ENCODE measurements at regions not wholly inside any gene's neighbourhood (a gene's known extent, or its start where the extent isn't known, plus 50 kb on each side); places are given as distances from the start of the nearest gene placed in this dataset.
"Not testable (repeated sequence)": the region's sequence is repeated elsewhere in the genome, so short reads cannot be mapped to it uniquely, and the experiment has no call there.

- H3K4me3 ChIP-seq (ENCODE audit: low read depth, low read length) = no peak overlapping the region
- no peaks in the 10 kb centered on the region for H3K36me3 ChIP-seq (ENCODE audit: control insufficient read depth, insufficient read depth, low read length)
- no peaks in the 10 kb centered on the region for H3K9me3 ChIP-seq (ENCODE audit: control insufficient read depth, insufficient read depth, low read length)
- DNase-seq (ENCODE audit: low read depth in 4 of 6, low spot score in 6 of 6) = no peak
- no peaks in the 10 kb centered on the region for H3K27me3 ChIP-seq (ENCODE audit: control insufficient read depth, insufficient read depth, low read length)
- WGBS (ENCODE audit: insufficient coverage) = 100% methylated on average over 1 of the region's 4 CpGs
- no peaks in the 10 kb centered on the region for H3K4me1 ChIP-seq (ENCODE audit: control insufficient read depth, insufficient read depth, low read length)
- H3K27ac ChIP-seq (ENCODE audit: low read depth, low read length) = no peak overlapping the region
These were observed 53.3 kb upstream of the CYLC2 start for GRCh38 chr9:102941868-102942267.

- Histone ChIP-seq H3K9me3 (ENCODE audit: control insufficient read depth, insufficient read depth, low read length) (no peaks in the 10 kb centered on the region), H3K36me3 (ENCODE audit: control insufficient read depth, insufficient read depth, low read length) (no peaks in the 10 kb centered on the region), H3K4me1 (ENCODE audit: control insufficient read depth, insufficient read depth, low read length) (no peaks in the 10 kb centered on the region), H3K27ac (ENCODE audit: low read depth, low read length) (no peak overlapping the region), H3K4me3 (ENCODE audit: low read depth, low read length) (no peak overlapping the region), H3K27me3 (ENCODE audit: control insufficient read depth, insufficient read depth, low read length) (no peaks in the 10 kb centered on the region)
- peak in 1 of 6 donors; percentile 1 for DNase-seq (ENCODE audit: low read depth in 4 of 6, low spot score in 6 of 6)
- WGBS (ENCODE audit: insufficient coverage) = 100% methylated on average over 1 of the region's 1 CpG
These were observed 72.6 kb upstream of the CYLC2 start for GRCh38 chr9:102922526-102922925.

- H3K27me3 ChIP-seq (ENCODE audit: control insufficient read depth, insufficient read depth, low read length) = no peaks in the 10 kb centered on the region
- no peaks in the 10 kb centered on the region for H3K4me1 ChIP-seq (ENCODE audit: control insufficient read depth, insufficient read depth, low read length)
- no peaks in the 10 kb centered on the region for H3K9me3 ChIP-seq (ENCODE audit: control insufficient read depth, insufficient read depth, low read length)
- no CpG with 5 or more reads among the region's 2 CpGs for WGBS (ENCODE audit: insufficient coverage)
- H3K4me3 ChIP-seq (ENCODE audit: low read depth, low read length) = no peak overlapping the region
- H3K27ac ChIP-seq (ENCODE audit: low read depth, low read length) = no peak overlapping the region
- no peak for DNase-seq (ENCODE audit: low read depth in 4 of 6, low spot score in 6 of 6)
- H3K36me3 ChIP-seq (ENCODE audit: control insufficient read depth, insufficient read depth, low read length) = no peaks in the 10 kb centered on the region
These were observed 83.9 kb upstream of the CYLC2 start for GRCh38 chr9:102911185-102911584.

- H3K4me1 ChIP-seq (ENCODE audit: control insufficient read depth, insufficient read depth, low read length); DNase-seq (ENCODE audit: low read depth in 4 of 6, low spot score in 6 of 6); H3K36me3 ChIP-seq (ENCODE audit: control insufficient read depth, insufficient read depth, low read length); H3K27me3 ChIP-seq (ENCODE audit: control insufficient read depth, insufficient read depth, low read length); H3K4me3 ChIP-seq (ENCODE audit: low read depth, low read length); H3K27ac ChIP-seq (ENCODE audit: low read depth, low read length); H3K9me3 ChIP-seq (ENCODE audit: control insufficient read depth, insufficient read depth, low read length): not testable (repeated sequence)
- 96% methylated on average over 3 of the region's 8 CpGs for WGBS (ENCODE audit: insufficient coverage)
These were observed 89.3 kb upstream of the CYLC2 start for GRCh38 chr9:102905795-102906194.

GRCh38 chr9:102892025-102892424 is 103.1 kb upstream of the CYLC2 start:
- DNase-seq (ENCODE audit: low read depth in 4 of 6, low spot score in 6 of 6) = no peak
- Histone ChIP-seq H3K9me3 (ENCODE audit: control insufficient read depth, insufficient read depth, low read length) (no peaks in the 10 kb centered on the region), H3K4me1 (ENCODE audit: control insufficient read depth, insufficient read depth, low read length) (no peaks in the 10 kb centered on the region), H3K27me3 (ENCODE audit: control insufficient read depth, insufficient read depth, low read length) (no peaks in the 10 kb centered on the region), H3K4me3 (ENCODE audit: low read depth, low read length) (no peak overlapping the region), H3K27ac (ENCODE audit: low read depth, low read length) (no peak overlapping the region), H3K36me3 (ENCODE audit: control insufficient read depth, insufficient read depth, low read length) (no peaks in the 10 kb centered on the region)
- no CpG with 5 or more reads among the region's 2 CpGs for WGBS (ENCODE audit: insufficient coverage)

- not testable (repeated sequence) for H3K27me3 ChIP-seq (ENCODE audit: control insufficient read depth, insufficient read depth, low read length); H3K36me3 ChIP-seq (ENCODE audit: control insufficient read depth, insufficient read depth, low read length); H3K9me3 ChIP-seq (ENCODE audit: control insufficient read depth, insufficient read depth, low read length); DNase-seq (ENCODE audit: low read depth in 4 of 6, low spot score in 6 of 6); H3K27ac ChIP-seq (ENCODE audit: low read depth, low read length); H3K4me1 ChIP-seq (ENCODE audit: control insufficient read depth, insufficient read depth, low read length); H3K4me3 ChIP-seq (ENCODE audit: low read depth, low read length)
- 98% methylated on average over 5 of the region's 5 CpGs for WGBS (ENCODE audit: insufficient coverage)
These were observed 106.4 kb upstream of the CYLC2 start for GRCh38 chr9:102888747-102889146.

GRCh38 chr9:102875687-102876086 is 119.4 kb upstream of the CYLC2 start:
- no CpG with 5 or more reads among the region's 3 CpGs for WGBS (ENCODE audit: insufficient coverage)
- DNase-seq (ENCODE audit: low read depth in 4 of 6, low spot score in 6 of 6) = no peak
- Histone ChIP-seq H3K27me3 (ENCODE audit: control insufficient read depth, insufficient read depth, low read length) (no peaks in the 10 kb centered on the region), H3K9me3 (ENCODE audit: control insufficient read depth, insufficient read depth, low read length) (no peaks in the 10 kb centered on the region), H3K4me3 (ENCODE audit: low read depth, low read length) (no peak overlapping the region), H3K4me1 (ENCODE audit: control insufficient read depth, insufficient read depth, low read length) (no peaks in the 10 kb centered on the region), H3K27ac (ENCODE audit: low read depth, low read length) (no peak overlapping the region), H3K36me3 (ENCODE audit: control insufficient read depth, insufficient read depth, low read length) (no peaks in the 10 kb centered on the region)

- Histone ChIP-seq H3K9me3 (ENCODE audit: control insufficient read depth, insufficient read depth, low read length) (no peaks in the 10 kb centered on the region), H3K4me3 (ENCODE audit: low read depth, low read length) (no peak overlapping the region), H3K36me3 (ENCODE audit: control insufficient read depth, insufficient read depth, low read length) (no peaks in the 10 kb centered on the region), H3K4me1 (ENCODE audit: control insufficient read depth, insufficient read depth, low read length) (no peaks in the 10 kb centered on the region), H3K27ac (ENCODE audit: low read depth, low read length) (no peak overlapping the region), H3K27me3 (ENCODE audit: control insufficient read depth, insufficient read depth, low read length) (no peaks in the 10 kb centered on the region)
- WGBS (ENCODE audit: insufficient coverage) = 100% methylated on average over 1 of the region's 1 CpG
- DNase-seq (ENCODE audit: low read depth in 4 of 6, low spot score in 6 of 6) = no peak
These were observed 127.6 kb upstream of the CYLC2 start for GRCh38 chr9:102867488-102867887.

- H3K27me3 ChIP-seq (ENCODE audit: control insufficient read depth, insufficient read depth, low read length) = no peaks in the 10 kb centered on the region
- H3K4me1 ChIP-seq (ENCODE audit: control insufficient read depth, insufficient read depth, low read length) = no peaks in the 10 kb centered on the region
- H3K4me3 ChIP-seq (ENCODE audit: low read depth, low read length) = no peak overlapping the region
- H3K9me3 ChIP-seq (ENCODE audit: control insufficient read depth, insufficient read depth, low read length) = no peaks in the 10 kb centered on the region
- H3K27ac ChIP-seq (ENCODE audit: low read depth, low read length) = no peak overlapping the region
- WGBS (ENCODE audit: insufficient coverage) = no CpG with 5 or more reads among the region's 1 CpG
- DNase-seq (ENCODE audit: low read depth in 4 of 6, low spot score in 6 of 6) = no peak
- H3K36me3 ChIP-seq (ENCODE audit: control insufficient read depth, insufficient read depth, low read length) = no peaks in the 10 kb centered on the region
These were observed 132.7 kb upstream of the CYLC2 start for GRCh38 chr9:102862478-102862877.

GRCh38 chr9:102855641-102856040 is 139.5 kb upstream of the CYLC2 start:
- Histone ChIP-seq H3K4me3 (ENCODE audit: low read depth, low read length) (no peak overlapping the region), H3K9me3 (ENCODE audit: control insufficient read depth, insufficient read depth, low read length) (no peaks in the 10 kb centered on the region), H3K4me1 (ENCODE audit: control insufficient read depth, insufficient read depth, low read length) (no peaks in the 10 kb centered on the region), H3K27me3 (ENCODE audit: control insufficient read depth, insufficient read depth, low read length) (no peaks in the 10 kb centered on the region), H3K27ac (ENCODE audit: low read depth, low read length) (no peak overlapping the region), H3K36me3 (ENCODE audit: control insufficient read depth, insufficient read depth, low read length) (no peaks in the 10 kb centered on the region)
- no peak for DNase-seq (ENCODE audit: low read depth in 4 of 6, low spot score in 6 of 6)
- no CpG with 5 or more reads among the region's 2 CpGs for WGBS (ENCODE audit: insufficient coverage)

Data from spinal cord (tissue), 9 donors.